Stomach (tissue), 4 donors: ENCODE measurements at regions not wholly inside any gene's neighbourhood (a gene's known extent, or its start where the extent isn't known, plus 50 kb on each side); places are given as distances from the start of the nearest gene placed in this dataset.

ENCODE experiments used
- CTCF ChIP-seq, 7 experiments: fragments of 450-650 bp in 4 of 7; fragments of 200-600 bp in 3 of 7; sonication (generic) in 3 of 7; IDR thresholded peaks; one replicate each; pipeline ENCODE4 v1.5.1; 2016 to 2019; ENCODE audit warnings: antibody characterized with exemption in 7 of 7, control low read depth in 2 of 7, mild to moderate bottlenecking in 1 of 7
- POLR2A ChIP-seq, 4 donors: fragments of 450-650 bp; IDR thresholded peaks; one replicate each; pipeline ENCODE4 v1.6.1; 2016; ENCODE audit warnings: antibody characterized with exemption in 4 of 4, control low read depth in 2 of 4, mild to moderate bottlenecking in 1 of 4, moderate library complexity in 1 of 4
- POLR2AphosphoS5 ChIP-seq, 3 donors: sonication (generic); formaldehyde crosslinking; IDR thresholded peaks; one replicate each; pipeline ENCODE4 v1.6.1; 2016; ENCODE audit warnings: antibody characterized with exemption in 3 of 3

GRCh38 chr4:11687727-11688126 lies 259.0 kb upstream of the HS3ST1 start:
- no peak for TF ChIP-seq CTCF (IDR thresholded peaks at IDR 0.05)
- no peak for TF ChIP-seq POLR2AphosphoS5 (IDR thresholded peaks at IDR 0.05)
- no peak for TF ChIP-seq POLR2A (IDR thresholded peaks at IDR 0.05)
